ENCODE measurements at regions not wholly inside any gene's neighbourhood (a gene's known extent, or its start where the extent isn't known, plus 50 kb on each side); places are given as distances from the start of the nearest gene placed in this dataset.
A peak's percentile ranks its signal among the peaks of the same experiment; 100 is the strongest.

DNA sequence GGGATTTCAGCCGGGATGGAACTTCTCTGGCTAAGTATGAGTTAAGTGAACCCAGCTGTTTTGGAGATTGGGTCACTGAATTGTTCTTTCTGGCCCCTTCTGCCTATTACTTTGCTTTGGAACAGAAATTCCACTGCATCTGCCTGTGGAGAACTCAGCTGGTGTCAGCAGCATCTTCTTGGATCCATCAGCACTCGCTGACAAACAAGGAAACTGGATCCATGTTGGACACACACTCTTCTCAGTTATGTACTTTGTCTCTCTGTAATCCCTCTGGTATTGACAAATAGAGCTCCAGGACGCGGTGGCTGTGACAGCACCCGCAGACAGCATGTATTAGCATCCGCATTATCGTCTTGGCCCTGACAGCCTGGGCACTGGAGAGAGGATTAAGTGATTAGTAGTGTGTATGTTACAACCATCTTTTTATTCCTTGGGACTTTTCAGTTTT is 73.0 kb upstream of the BMPER start:
- no peaks in the 10 kb centered on the region for H3K79me2 ChIP-seq (ENCODE audit: control insufficient read depth, insufficient read depth, low read length)
- H3K36me3 ChIP-seq (ENCODE audit: control insufficient read depth in 2 of 2, extremely low read depth in 1 of 2, insufficient read depth in 2 of 2, low read length in 2 of 2), result no peaks in the 10 kb centered on the region
- no peak overlapping the region for H2AFZ ChIP-seq (ENCODE audit: control insufficient read depth, low read length)
- no peaks in the 10 kb centered on the region for H4K20me1 ChIP-seq (ENCODE audit: control insufficient read depth, extremely low read depth, insufficient read depth, low read length)
- dilution Hi-C loops (cut with MboI; ENCODE audit: extremely low pct_ligation_motif_present, low sequenced_read_pairs), result no loop called here
- peak overlapping the region; percentile 57 for H3K4me2 ChIP-seq (ENCODE audit: control insufficient read depth, extremely low read depth, insufficient read depth, low read depth, low read length)
- no peak for TF ChIP-seq EZH2 (IDR thresholded peaks at IDR 0.05; ENCODE audit: low read length)
- TF ChIP-seq, protein P1, sequence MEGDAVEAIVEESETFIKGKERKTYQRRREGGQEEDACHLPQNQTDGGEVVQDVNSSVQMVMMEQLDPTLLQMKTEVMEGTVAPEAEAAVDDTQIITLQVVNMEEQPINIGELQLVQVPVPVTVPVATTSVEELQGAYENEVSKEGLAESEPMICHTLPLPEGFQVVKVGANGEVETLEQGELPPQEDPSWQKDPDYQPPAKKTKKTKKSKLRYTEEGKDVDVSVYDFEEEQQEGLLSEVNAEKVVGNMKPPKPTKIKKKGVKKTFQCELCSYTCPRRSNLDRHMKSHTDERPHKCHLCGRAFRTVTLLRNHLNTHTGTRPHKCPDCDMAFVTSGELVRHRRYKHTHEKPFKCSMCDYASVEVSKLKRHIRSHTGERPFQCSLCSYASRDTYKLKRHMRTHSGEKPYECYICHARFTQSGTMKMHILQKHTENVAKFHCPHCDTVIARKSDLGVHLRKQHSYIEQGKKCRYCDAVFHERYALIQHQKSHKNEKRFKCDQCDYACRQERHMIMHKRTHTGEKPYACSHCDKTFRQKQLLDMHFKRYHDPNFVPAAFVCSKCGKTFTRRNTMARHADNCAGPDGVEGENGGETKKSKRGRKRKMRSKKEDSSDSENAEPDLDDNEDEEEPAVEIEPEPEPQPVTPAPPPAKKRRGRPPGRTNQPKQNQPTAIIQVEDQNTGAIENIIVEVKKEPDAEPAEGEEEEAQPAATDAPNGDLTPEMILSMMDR (optimal IDR thresholded peaks at IDR 0.05 in 1 of 3, IDR thresholded peaks at IDR 0.05 in 1 of 3, conservative IDR thresholded peaks at IDR 0.05 in 1 of 3; ENCODE audit: extremely low read depth in 1 of 3, insufficient read depth in 2 of 3, low read length in 3 of 3), result no peak
- FAIRE-seq, result no peak
- H3K27ac ChIP-seq (ENCODE audit: control insufficient read depth, insufficient read depth, low read length), result no peak overlapping the region
- no peak overlapping the region for H3K4me3 ChIP-seq (ENCODE audit: control insufficient read depth in 2 of 3, extremely low read depth in 1 of 3, insufficient read depth in 2 of 3, low read depth in 1 of 3, low read length in 3 of 3)
- peaks cover 9% of the 10 kb centered on the region for H3K4me1 ChIP-seq (ENCODE audit: control insufficient read depth, extremely low read depth, insufficient read depth, low read length)
- H3K9ac ChIP-seq (ENCODE audit: control insufficient read depth, extremely low read depth, insufficient read depth, low read length), result no peak overlapping the region
- H3K27me3 ChIP-seq (ENCODE audit: control insufficient read depth, extremely low read depth, insufficient read depth, low read length), result no peaks in the 10 kb centered on the region
- no peaks in the 10 kb centered on the region for H3K9me3 ChIP-seq (ENCODE audit: control insufficient read depth, low read depth, low read length)
- DNase-seq (ENCODE audit: low read depth, low spot score), result no peak
- no peaks in the 10 kb centered on the region for H3K9me1 ChIP-seq (ENCODE audit: control insufficient read depth, extremely low read depth, insufficient read depth, low read length)

DNA sequence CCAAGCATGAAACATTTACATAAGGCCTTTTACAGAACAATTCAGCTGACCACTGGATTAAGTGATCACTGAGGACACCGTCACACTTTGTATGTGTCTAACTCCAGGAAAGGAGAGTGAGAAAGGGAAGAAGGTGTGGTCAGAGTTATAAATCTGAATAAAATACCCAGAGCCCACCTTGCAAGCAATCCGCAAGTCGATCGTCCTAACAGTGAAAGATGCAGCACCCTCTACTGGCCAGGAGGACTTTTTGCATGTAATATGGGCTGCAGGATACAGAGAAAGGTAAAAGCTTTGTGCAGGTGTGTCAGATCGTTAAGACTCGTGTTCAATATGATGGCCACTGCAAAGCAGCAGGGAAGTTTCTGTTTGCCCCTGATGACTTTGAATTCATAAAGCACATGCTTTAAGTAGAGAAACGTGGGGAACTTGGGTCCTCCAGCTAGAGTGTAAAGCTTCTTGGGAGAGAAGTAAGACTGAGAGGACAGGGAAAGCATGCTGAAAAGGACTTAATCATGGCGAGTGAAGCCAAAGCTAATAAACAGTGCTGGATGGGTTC is 68.5 kb upstream of the BMPER start:
- no peak overlapping the region for H3K9ac ChIP-seq (ENCODE audit: control insufficient read depth, extremely low read depth, insufficient read depth, low read length)
- no peaks in the 10 kb centered on the region for H3K9me1 ChIP-seq (ENCODE audit: control insufficient read depth, extremely low read depth, insufficient read depth, low read length)
- H3K4me3 ChIP-seq (ENCODE audit: control insufficient read depth in 2 of 3, extremely low read depth in 1 of 3, insufficient read depth in 2 of 3, low read depth in 1 of 3, low read length in 3 of 3), result no peak overlapping the region
- H3K27me3 ChIP-seq (ENCODE audit: control insufficient read depth, extremely low read depth, insufficient read depth, low read length), result no peaks in the 10 kb centered on the region
- H3K79me2 ChIP-seq (ENCODE audit: control insufficient read depth, insufficient read depth, low read length), result no peaks in the 10 kb centered on the region
- DNase-seq (ENCODE audit: low read depth, low spot score), result no peak
- H3K27ac ChIP-seq (ENCODE audit: control insufficient read depth, insufficient read depth, low read length), result no peak overlapping the region
- H3K9me3 ChIP-seq (ENCODE audit: control insufficient read depth, low read depth, low read length), result no peaks in the 10 kb centered on the region
- no peak overlapping the region for H2AFZ ChIP-seq (ENCODE audit: control insufficient read depth, low read length)
- dilution Hi-C loops (cut with MboI; ENCODE audit: extremely low pct_ligation_motif_present, low sequenced_read_pairs), result no loop called here
- TF ChIP-seq, protein P1 (optimal IDR thresholded peaks at IDR 0.05 in 1 of 3, IDR thresholded peaks at IDR 0.05 in 1 of 3, conservative IDR thresholded peaks at IDR 0.05 in 1 of 3; ENCODE audit: extremely low read depth in 1 of 3, insufficient read depth in 2 of 3, low read length in 3 of 3), result peak; percentile 6 to 44 (median 41)
- no peak for TF ChIP-seq EZH2 (IDR thresholded peaks at IDR 0.05; ENCODE audit: low read length)
- H3K4me1 ChIP-seq (ENCODE audit: control insufficient read depth, extremely low read depth, insufficient read depth, low read length), result peaks cover 3% of the 10 kb centered on the region
- H3K36me3 ChIP-seq (ENCODE audit: control insufficient read depth in 2 of 2, extremely low read depth in 1 of 2, insufficient read depth in 2 of 2, low read length in 2 of 2), result no peaks in the 10 kb centered on the region
- no peaks in the 10 kb centered on the region for H4K20me1 ChIP-seq (ENCODE audit: control insufficient read depth, extremely low read depth, insufficient read depth, low read length)
- no peak overlapping the region for H3K4me2 ChIP-seq (ENCODE audit: control insufficient read depth, extremely low read depth, insufficient read depth, low read depth, low read length)
- FAIRE-seq, result no peak

Data from keratinocyte (primary cell).